ENCODE measurements at regions not wholly inside any gene's neighbourhood (a gene's known extent, or its start where the extent isn't known, plus 50 kb on each side); places are given as distances from the start of the nearest gene placed in this dataset.

DNA sequence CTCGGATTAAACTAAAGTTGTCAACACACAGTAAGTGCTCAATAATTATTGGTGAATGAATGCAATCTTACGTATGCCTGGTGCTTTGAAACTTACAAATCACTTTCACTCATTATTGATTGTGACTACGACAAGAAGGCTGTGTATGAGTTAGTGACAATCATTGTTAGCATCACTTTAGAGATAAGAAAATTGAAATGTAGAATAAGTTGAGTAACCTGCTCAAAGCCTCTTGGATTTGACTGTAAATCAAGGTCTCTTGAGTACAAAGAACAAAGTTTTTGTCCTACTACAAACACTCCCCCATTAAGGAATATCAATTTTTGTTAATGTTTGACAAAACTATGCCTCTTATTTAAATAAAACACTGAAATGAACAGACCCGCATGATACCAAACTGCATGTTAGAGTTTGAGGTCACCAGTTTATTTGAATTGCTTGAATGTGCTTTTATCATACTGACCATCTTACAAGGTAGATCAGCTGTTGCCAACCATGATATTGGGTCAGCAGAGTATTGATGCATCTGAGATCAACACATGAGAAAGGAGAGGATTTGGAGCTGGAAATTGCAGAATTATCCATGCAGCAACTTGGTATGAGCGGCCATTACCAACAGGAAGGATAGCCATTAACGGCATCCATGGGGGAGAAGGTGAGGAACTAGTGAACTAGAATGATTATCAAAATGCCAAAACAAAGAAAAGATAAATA is 142.1 kb downstream of the IRS1 start:
- no peak for TF ChIP-seq POLR2A (IDR thresholded peaks at IDR 0.05)
- TF ChIP-seq, protein P1, sequence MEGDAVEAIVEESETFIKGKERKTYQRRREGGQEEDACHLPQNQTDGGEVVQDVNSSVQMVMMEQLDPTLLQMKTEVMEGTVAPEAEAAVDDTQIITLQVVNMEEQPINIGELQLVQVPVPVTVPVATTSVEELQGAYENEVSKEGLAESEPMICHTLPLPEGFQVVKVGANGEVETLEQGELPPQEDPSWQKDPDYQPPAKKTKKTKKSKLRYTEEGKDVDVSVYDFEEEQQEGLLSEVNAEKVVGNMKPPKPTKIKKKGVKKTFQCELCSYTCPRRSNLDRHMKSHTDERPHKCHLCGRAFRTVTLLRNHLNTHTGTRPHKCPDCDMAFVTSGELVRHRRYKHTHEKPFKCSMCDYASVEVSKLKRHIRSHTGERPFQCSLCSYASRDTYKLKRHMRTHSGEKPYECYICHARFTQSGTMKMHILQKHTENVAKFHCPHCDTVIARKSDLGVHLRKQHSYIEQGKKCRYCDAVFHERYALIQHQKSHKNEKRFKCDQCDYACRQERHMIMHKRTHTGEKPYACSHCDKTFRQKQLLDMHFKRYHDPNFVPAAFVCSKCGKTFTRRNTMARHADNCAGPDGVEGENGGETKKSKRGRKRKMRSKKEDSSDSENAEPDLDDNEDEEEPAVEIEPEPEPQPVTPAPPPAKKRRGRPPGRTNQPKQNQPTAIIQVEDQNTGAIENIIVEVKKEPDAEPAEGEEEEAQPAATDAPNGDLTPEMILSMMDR (IDR thresholded peaks at IDR 0.05) = no peak

Measured in heart left ventricle (tissue), 13 donors.